Ishikawa (cell line): ENCODE measurements at regions not wholly inside any gene's neighbourhood (a gene's known extent, or its start where the extent isn't known, plus 50 kb on each side); places are given as distances from the start of the nearest gene placed in this dataset.

ENCODE experiments used
- CEBPB ChIP-seq: IDR thresholded peaks from 2 replicates; pipeline ENCODE4 v1.6.1; 2012
- CREB1 ChIP-seq: IDR thresholded peaks from 2 replicates; pipeline ENCODE4 v1.6.1; 2012; ENCODE audit warnings: low read depth
- EP300 ChIP-seq: IDR thresholded peaks from 2 replicates; pipeline ENCODE4 v1.6.1; 2012; ENCODE audit warnings: borderline replicate concordance
- RAD21 ChIP-seq: IDR thresholded peaks from 2 replicates; pipeline ENCODE4 v1.6.1; 2012; ENCODE audit warnings: low read depth
- TAF1 ChIP-seq: IDR thresholded peaks from 2 replicates; pipeline ENCODE4 v1.6.1; 2012; ENCODE audit warnings: low read depth, mild to moderate bottlenecking
- TEAD4 ChIP-seq: IDR thresholded peaks from 2 replicates; pipeline ENCODE4 v1.6.1; 2012
- TF ChIP-seq, protein P1 (sequence below): IDR thresholded peaks from 2 replicates; pipeline ENCODE4 v1.6.1; 2012
- TF ChIP-seq, protein P2 (sequence below): IDR thresholded peaks from 2 replicates; pipeline ENCODE4 v1.6.1; 2012; ENCODE audit warnings: low read depth, mild to moderate bottlenecking

DNA sequence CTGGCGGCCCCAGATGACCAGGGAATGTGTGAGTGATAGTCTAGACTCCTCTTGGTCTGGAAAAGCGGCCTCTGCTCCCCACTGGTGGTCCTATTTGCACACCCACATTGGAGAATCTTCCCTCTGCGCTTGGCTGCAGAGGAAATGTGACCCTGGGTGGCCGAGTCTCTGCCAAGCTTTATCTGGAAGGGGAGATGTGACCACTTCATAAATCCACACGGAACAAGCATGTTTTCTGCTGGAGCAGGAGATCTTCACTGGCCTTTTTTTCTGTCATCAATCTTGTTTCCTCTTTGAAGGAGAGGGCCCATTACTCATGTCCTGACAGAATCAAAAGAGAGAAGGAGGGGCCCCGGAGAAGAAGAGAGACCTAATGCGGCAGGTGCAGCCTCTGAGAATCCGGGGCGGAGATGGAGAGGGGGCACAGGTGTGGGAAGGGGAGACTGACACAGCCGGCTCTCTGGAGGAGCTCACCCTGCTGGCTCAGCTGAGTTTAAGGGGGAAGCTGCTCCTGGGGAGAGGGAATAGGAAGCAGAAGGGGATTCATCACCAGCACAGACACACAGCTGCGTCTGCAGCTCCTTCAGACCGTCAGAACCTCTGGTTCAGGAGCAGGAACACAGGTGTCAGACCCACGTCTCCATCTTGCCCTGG lies 116.3 kb downstream of the SOX9 start:
- TF ChIP-seq, protein P1, sequence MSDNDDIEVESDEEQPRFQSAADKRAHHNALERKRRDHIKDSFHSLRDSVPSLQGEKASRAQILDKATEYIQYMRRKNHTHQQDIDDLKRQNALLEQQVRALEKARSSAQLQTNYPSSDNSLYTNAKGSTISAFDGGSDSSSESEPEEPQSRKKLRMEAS: no peak
- TF ChIP-seq, protein P2, sequence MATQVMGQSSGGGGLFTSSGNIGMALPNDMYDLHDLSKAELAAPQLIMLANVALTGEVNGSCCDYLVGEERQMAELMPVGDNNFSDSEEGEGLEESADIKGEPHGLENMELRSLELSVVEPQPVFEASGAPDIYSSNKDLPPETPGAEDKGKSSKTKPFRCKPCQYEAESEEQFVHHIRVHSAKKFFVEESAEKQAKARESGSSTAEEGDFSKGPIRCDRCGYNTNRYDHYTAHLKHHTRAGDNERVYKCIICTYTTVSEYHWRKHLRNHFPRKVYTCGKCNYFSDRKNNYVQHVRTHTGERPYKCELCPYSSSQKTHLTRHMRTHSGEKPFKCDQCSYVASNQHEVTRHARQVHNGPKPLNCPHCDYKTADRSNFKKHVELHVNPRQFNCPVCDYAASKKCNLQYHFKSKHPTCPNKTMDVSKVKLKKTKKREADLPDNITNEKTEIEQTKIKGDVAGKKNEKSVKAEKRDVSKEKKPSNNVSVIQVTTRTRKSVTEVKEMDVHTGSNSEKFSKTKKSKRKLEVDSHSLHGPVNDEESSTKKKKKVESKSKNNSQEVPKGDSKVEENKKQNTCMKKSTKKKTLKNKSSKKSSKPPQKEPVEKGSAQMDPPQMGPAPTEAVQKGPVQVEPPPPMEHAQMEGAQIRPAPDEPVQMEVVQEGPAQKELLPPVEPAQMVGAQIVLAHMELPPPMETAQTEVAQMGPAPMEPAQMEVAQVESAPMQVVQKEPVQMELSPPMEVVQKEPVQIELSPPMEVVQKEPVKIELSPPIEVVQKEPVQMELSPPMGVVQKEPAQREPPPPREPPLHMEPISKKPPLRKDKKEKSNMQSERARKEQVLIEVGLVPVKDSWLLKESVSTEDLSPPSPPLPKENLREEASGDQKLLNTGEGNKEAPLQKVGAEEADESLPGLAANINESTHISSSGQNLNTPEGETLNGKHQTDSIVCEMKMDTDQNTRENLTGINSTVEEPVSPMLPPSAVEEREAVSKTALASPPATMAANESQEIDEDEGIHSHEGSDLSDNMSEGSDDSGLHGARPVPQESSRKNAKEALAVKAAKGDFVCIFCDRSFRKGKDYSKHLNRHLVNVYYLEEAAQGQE: no peak
- TF ChIP-seq RAD21 (no peak), CREB1 (no peak), CEBPB (no peak), TAF1 (no peak), EP300 (no peak), TEAD4 (no peak)
